Chondrocyte (in vitro differentiated cells): ENCODE measurements at regions not wholly inside any gene's neighbourhood (a gene's known extent, or its start where the extent isn't known, plus 50 kb on each side); places are given as distances from the start of the nearest gene placed in this dataset.

Source experiments
- DNase-seq: peaks from one replicate; pipeline ENCODE4 v3.0.0; 2021; ENCODE audit warnings: mixed read lengths, low spot score
- H3K27ac Mint-ChIP-seq: one replicate; pipeline ENCODE4 v1.8.0; 2021; ENCODE audit warnings: mild to moderate bottlenecking, moderate library complexity, mixed read lengths; ENCODE audit not compliant: unreplicated experiment
- H3K27me3 Mint-ChIP-seq: 2 replicates; pipeline ENCODE4 v1.8.0; 2021; ENCODE audit warnings: low read depth, mixed read lengths
- H3K36me3 Mint-ChIP-seq: 2 replicates; pipeline ENCODE4 v1.8.0; 2021; ENCODE audit warnings: low read depth, mixed read lengths
- H3K4me1 Mint-ChIP-seq: 2 replicates; pipeline ENCODE4 v1.8.0; 2021; ENCODE audit warnings: low read depth, mild to moderate bottlenecking, mixed read lengths
- H3K4me3 Mint-ChIP-seq: one replicate; pipeline ENCODE4 v1.8.0; 2021; ENCODE audit warnings: mild to moderate bottlenecking, moderate library complexity, mixed read lengths; ENCODE audit not compliant: unreplicated experiment
- H3K9me3 Mint-ChIP-seq: 2 replicates; pipeline ENCODE4 v1.8.0; 2021; ENCODE audit warnings: low read depth, mixed read lengths
- CTCF ChIP-seq: fragments of 200-600 bp; sonication (generic); IDR thresholded peaks from 2 replicates; pipeline ENCODE4 v1.5.0; 2021; ENCODE audit warnings: antibody characterized with exemption, mild to moderate bottlenecking, moderate library complexity

- no peak for TF ChIP-seq CTCF
- Mint-ChIP-seq H3K4me3 (no peak overlapping the region), H3K9me3 (peaks cover 8% of the 10 kb centered on the region), H3K4me1 (no peaks in the 10 kb centered on the region), H3K36me3 (no peaks in the 10 kb centered on the region), H3K27ac (no peak overlapping the region), H3K27me3 (peaks cover 2% of the 10 kb centered on the region)
- no peak for DNase-seq
Observed at GRCh38 chr4:136150046-136150445, 1382.2 kb downstream of the PCDH18 start.

- H3K36me3 Mint-ChIP-seq, result no peaks in the 10 kb centered on the region
- no peak for TF ChIP-seq CTCF
- H3K4me3 Mint-ChIP-seq, result no peak overlapping the region
Observed at GRCh38 chr4:136136601-136137000, 1395.7 kb downstream of the PCDH18 start.

GRCh38 chr4:136124251-136124745 is 1408.0 kb downstream of the PCDH18 start:
- Mint-ChIP-seq H3K4me1 (no peaks in the 10 kb centered on the region), H3K27ac (no peak overlapping the region), H3K36me3 (no peaks in the 10 kb centered on the region), H3K9me3 (no peaks in the 10 kb centered on the region), H3K4me3 (no peak overlapping the region), H3K27me3 (peaks cover 3% of the 10 kb centered on the region)
- no peak for TF ChIP-seq CTCF
- DNase-seq, result no peak

More at GRCh38 chr4:136136601-136137000, 1395.7 kb downstream of the PCDH18 start:
- H3K4me1 Mint-ChIP-seq, result no peaks in the 10 kb centered on the region
- no peak for DNase-seq
- H3K27ac Mint-ChIP-seq, result no peak overlapping the region
- no peaks in the 10 kb centered on the region for H3K9me3 Mint-ChIP-seq
- H3K27me3 Mint-ChIP-seq, result peaks cover 2% of the 10 kb centered on the region

- Mint-ChIP-seq H3K27ac (no peak overlapping the region), H3K9me3 (no peaks in the 10 kb centered on the region), H3K4me3 (no peak overlapping the region), H3K4me1 (no peaks in the 10 kb centered on the region), H3K36me3 (no peaks in the 10 kb centered on the region), H3K27me3 (no peaks in the 10 kb centered on the region)
- no peak for TF ChIP-seq CTCF
- DNase-seq, result no peak
Observed at GRCh38 chr4:136121426-136121825, 1410.9 kb downstream of the PCDH18 start.

- Mint-ChIP-seq H3K36me3 (no peaks in the 10 kb centered on the region), H3K9me3 (no peaks in the 10 kb centered on the region), H3K4me1 (peaks cover 4% of the 10 kb centered on the region), H3K4me3 (no peak overlapping the region), H3K27ac (no peak overlapping the region), H3K27me3 (no peaks in the 10 kb centered on the region)
- no peak for DNase-seq
- no peak for TF ChIP-seq CTCF
Observed at GRCh38 chr4:136113921-136114320, 1418.4 kb downstream of the PCDH18 start.
